ENCODE measurements at regions not wholly inside any gene's neighbourhood (a gene's known extent, or its start where the extent isn't known, plus 50 kb on each side); places are given as distances from the start of the nearest gene placed in this dataset.

DNA sequence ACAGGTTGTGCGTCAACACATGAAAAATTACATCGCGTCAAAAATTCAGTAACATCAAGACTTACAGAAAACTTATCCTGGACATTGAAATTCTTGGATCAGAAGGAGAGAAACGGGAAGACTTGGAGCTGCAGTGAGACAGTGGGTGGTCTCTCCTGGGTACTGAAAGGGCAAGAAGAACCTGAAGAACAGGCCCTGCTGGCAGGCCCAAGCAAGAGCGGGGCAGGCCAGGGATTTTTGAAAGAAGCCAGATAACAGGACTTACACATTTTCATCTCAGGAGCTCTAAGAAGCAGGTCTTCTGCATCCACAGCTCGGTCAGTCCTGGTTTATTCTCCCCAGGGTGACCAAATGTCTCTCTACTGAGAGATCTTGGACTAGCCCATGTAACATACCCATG, 466.5 kb upstream of the SOX5 start:
- H3K4me3 ChIP-seq (ENCODE audit: low read depth, low read length) = no peak overlapping the region
- H3K9me3 ChIP-seq (ENCODE audit: control insufficient read depth, insufficient read depth, low read length) = no peaks in the 10 kb centered on the region
- peaks cover 6% of the 10 kb centered on the region for H3K4me1 ChIP-seq (ENCODE audit: control insufficient read depth, insufficient read depth, low read length)
- no peaks in the 10 kb centered on the region for H3K27me3 ChIP-seq (ENCODE audit: control insufficient read depth, insufficient read depth, low read length)
- H3K9ac ChIP-seq (ENCODE audit: low read depth, low read length) = no peak overlapping the region
- H3K36me3 ChIP-seq (ENCODE audit: control insufficient read depth, insufficient read depth, low read length) = no peaks in the 10 kb centered on the region

DNA sequence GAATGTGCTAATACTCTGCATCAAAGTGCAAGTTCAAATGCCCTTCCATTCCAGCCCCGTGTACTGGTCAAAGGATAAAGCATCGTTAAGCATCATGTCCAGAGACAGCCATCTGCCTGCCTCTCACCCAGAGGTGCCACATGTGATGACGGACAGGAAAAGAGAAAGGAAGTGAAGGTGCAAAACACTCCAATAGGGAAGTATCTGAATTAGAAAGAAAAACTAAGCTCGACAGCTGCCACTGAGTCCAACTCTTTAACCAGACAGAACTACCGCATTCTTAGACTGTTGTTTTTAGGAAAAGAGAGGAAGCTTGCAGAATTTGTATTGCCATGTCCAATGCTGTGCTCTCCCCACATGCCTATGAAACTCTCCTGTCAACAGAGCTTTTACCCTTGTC, 465.0 kb upstream of the SOX5 start:
- Histone ChIP-seq H3K9ac (ENCODE audit: low read depth, low read length) (no peak overlapping the region), H3K4me1 (ENCODE audit: control insufficient read depth, insufficient read depth, low read length) (peaks cover 6% of the 10 kb centered on the region), H3K9me3 (ENCODE audit: control insufficient read depth, insufficient read depth, low read length) (no peaks in the 10 kb centered on the region), H3K4me3 (ENCODE audit: low read depth, low read length) (no peak overlapping the region), H3K36me3 (ENCODE audit: control insufficient read depth, insufficient read depth, low read length) (no peaks in the 10 kb centered on the region), H3K27me3 (ENCODE audit: control insufficient read depth, insufficient read depth, low read length) (no peaks in the 10 kb centered on the region)

DNA sequence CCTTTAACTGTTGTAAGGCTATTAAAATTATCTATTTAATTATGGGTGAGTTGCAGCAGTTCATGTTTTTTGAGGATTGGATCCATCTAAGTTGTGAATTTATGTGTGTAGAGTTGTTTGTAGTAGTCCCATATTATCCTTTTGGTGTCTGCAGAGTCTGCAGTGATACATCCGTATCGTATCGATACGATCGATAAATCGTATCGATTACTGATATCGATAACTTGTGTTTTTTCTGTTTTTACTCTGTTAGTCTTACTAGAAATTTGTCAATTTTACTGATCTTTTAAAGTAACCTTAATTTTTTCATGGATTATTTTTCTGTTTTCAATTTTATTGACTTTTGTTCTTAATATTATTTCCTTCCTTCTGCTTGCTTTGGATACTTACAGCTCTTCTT, 462.5 kb upstream of the SOX5 start:
- H3K36me3 ChIP-seq (ENCODE audit: control insufficient read depth, insufficient read depth, low read length) = no peaks in the 10 kb centered on the region
- peaks cover 6% of the 10 kb centered on the region for H3K4me1 ChIP-seq (ENCODE audit: control insufficient read depth, insufficient read depth, low read length)
- no peak overlapping the region for H3K4me3 ChIP-seq (ENCODE audit: low read depth, low read length)
- H3K9ac ChIP-seq (ENCODE audit: low read depth, low read length) = no peak overlapping the region
- H3K9me3 ChIP-seq (ENCODE audit: control insufficient read depth, insufficient read depth, low read length) = no peaks in the 10 kb centered on the region
- H3K27me3 ChIP-seq (ENCODE audit: control insufficient read depth, insufficient read depth, low read length) = no peaks in the 10 kb centered on the region

DNA sequence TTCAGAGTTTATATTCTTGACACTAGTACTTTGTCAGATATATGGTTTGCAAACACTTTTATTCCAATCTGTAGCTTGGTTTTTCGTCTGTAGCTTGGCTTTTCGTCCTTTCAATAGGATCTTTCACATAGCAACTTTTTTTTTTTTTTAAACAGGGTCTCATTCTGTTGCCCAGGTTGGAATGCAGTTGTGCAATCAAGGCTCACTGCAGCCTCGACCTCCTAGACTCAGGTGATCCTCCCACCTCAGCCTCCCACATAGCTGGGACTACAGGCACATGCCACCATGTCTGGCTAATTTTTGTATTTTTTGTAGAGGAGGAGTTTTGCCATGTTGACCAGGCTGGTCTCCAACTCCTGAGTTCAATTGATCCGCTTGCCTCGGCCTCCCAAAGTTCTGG, 460.4 kb upstream of the SOX5 start:
- H3K27me3 ChIP-seq (ENCODE audit: control insufficient read depth, insufficient read depth, low read length) = no peaks in the 10 kb centered on the region
- no peaks in the 10 kb centered on the region for H3K9me3 ChIP-seq (ENCODE audit: control insufficient read depth, insufficient read depth, low read length)
- H3K36me3 ChIP-seq (ENCODE audit: control insufficient read depth, insufficient read depth, low read length) = no peaks in the 10 kb centered on the region
- no peak overlapping the region for H3K4me3 ChIP-seq (ENCODE audit: low read depth, low read length)
- H3K9ac ChIP-seq (ENCODE audit: low read depth, low read length) = no peak overlapping the region
- peaks cover 6% of the 10 kb centered on the region for H3K4me1 ChIP-seq (ENCODE audit: control insufficient read depth, insufficient read depth, low read length)

DNA sequence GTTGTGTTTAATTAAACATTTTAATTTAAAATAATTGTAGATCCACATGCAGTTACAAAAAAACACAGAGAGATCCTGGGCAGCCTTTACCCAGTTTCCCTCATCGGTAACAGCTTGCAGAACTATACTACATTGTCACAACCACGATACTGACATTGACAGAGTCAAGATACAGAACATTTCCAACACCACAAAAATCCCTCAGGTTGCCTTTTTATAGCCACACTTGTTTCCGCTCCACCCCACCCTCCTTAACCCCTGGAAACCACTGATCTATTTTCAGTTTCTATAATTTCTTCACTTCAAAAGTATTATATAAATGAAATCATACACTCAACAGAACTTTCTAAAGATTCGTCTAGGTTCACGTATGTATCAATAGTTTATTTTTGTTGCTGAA, 458.8 kb upstream of the SOX5 start:
- Histone ChIP-seq H3K9me3 (ENCODE audit: control insufficient read depth, insufficient read depth, low read length) (no peaks in the 10 kb centered on the region), H3K4me3 (ENCODE audit: low read depth, low read length) (no peak overlapping the region), H3K9ac (ENCODE audit: low read depth, low read length) (no peak overlapping the region), H3K36me3 (ENCODE audit: control insufficient read depth, insufficient read depth, low read length) (no peaks in the 10 kb centered on the region), H3K27me3 (ENCODE audit: control insufficient read depth, insufficient read depth, low read length) (no peaks in the 10 kb centered on the region), H3K4me1 (ENCODE audit: control insufficient read depth, insufficient read depth, low read length) (peaks cover 3% of the 10 kb centered on the region)

DNA sequence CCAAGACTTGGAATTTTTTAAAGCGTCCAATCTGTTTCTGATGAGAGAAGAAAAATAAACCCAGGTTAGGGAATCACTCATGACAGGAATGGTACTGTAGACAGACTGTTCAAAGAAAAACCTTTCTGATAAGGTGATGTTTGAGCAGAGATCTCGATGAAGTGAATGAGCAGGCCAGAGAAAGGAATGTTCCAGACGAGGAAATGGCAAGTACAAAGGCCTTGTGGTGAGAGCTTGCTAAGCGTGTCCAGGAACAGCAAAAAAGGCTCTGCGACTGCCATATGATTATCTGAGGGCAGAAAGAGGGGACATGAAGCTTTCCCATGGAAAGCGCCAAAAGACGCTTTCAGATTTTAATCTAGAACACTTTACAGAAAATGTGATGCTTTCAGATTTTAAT, 458.4 kb upstream of the SOX5 start:
- Histone ChIP-seq H3K4me3 (ENCODE audit: low read depth, low read length) (no peak overlapping the region), H3K9ac (ENCODE audit: low read depth, low read length) (no peak overlapping the region), H3K9me3 (ENCODE audit: control insufficient read depth, insufficient read depth, low read length) (no peaks in the 10 kb centered on the region), H3K36me3 (ENCODE audit: control insufficient read depth, insufficient read depth, low read length) (no peaks in the 10 kb centered on the region), H3K4me1 (ENCODE audit: control insufficient read depth, insufficient read depth, low read length) (peaks cover 3% of the 10 kb centered on the region), H3K27me3 (ENCODE audit: control insufficient read depth, insufficient read depth, low read length) (no peaks in the 10 kb centered on the region)

DNA sequence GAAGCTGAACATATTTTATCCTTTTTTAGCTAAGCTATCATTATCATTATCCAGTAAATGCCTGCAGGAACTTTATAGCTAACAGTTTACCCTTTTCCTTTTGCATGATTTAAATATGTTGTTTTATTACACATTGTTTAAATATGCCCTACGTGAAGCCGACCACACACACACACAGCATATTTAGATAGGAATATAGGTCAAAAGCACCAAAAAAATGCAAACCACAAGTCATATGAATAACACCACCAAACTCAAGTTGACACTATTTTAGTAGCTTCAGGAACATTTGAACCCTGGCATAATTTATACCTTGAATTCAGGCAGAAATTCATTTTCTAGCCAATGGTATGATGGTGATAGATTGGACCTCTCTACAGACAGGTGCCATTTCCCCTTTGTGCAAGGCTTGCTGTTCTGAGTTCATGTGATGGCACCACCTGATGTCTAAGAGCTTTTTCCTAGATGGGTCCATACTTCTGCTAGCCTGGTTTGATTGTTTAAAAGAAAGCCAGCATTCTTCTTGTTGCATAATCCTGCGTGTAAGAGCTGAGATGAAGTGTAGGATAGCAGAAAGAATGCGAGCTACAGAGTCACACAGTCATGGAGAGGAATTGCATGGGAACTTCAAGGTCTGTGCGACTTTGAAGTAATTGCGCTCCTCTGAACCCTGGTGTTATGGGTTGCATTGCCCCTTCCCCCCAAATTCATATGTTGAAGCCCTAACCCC, 454.8 kb upstream of the SOX5 start:
- H3K9me3 ChIP-seq (ENCODE audit: control insufficient read depth, insufficient read depth, low read length) = no peaks in the 10 kb centered on the region
- no peaks in the 10 kb centered on the region for H3K27me3 ChIP-seq (ENCODE audit: control insufficient read depth, insufficient read depth, low read length)
- H3K9ac ChIP-seq (ENCODE audit: low read depth, low read length) = no peak overlapping the region
- H3K4me1 ChIP-seq (ENCODE audit: control insufficient read depth, insufficient read depth, low read length) = peaks cover 7% of the 10 kb centered on the region
- no peak overlapping the region for H3K4me3 ChIP-seq (ENCODE audit: low read depth, low read length)
- H3K36me3 ChIP-seq (ENCODE audit: control insufficient read depth, insufficient read depth, low read length) = no peaks in the 10 kb centered on the region

DNA sequence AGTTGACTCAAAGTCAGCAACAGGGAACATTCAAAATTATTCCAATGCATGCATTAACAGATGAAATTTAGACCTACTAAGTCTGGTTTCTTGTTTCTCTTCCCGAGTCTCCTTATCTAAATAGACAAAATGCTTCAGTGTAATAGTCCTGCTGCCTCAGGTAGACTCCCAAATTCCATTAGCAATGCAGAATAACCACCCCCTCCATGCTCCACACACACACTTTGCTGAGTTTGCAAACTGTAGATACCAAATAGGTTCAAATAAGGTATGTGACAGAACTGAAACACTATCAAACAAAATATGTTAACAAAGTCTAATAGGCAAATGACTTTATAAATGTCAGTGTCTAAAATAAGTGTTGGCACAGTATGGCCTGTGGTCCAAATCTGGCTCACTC, 451.1 kb upstream of the SOX5 start:
- H3K27me3 ChIP-seq (ENCODE audit: control insufficient read depth, insufficient read depth, low read length) = no peaks in the 10 kb centered on the region
- peaks cover 14% of the 10 kb centered on the region for H3K4me1 ChIP-seq (ENCODE audit: control insufficient read depth, insufficient read depth, low read length)
- H3K9me3 ChIP-seq (ENCODE audit: control insufficient read depth, insufficient read depth, low read length) = no peaks in the 10 kb centered on the region
- no peak overlapping the region for H3K4me3 ChIP-seq (ENCODE audit: low read depth, low read length)
- H3K36me3 ChIP-seq (ENCODE audit: control insufficient read depth, insufficient read depth, low read length) = no peaks in the 10 kb centered on the region
- H3K9ac ChIP-seq (ENCODE audit: low read depth, low read length) = no peak overlapping the region

DNA sequence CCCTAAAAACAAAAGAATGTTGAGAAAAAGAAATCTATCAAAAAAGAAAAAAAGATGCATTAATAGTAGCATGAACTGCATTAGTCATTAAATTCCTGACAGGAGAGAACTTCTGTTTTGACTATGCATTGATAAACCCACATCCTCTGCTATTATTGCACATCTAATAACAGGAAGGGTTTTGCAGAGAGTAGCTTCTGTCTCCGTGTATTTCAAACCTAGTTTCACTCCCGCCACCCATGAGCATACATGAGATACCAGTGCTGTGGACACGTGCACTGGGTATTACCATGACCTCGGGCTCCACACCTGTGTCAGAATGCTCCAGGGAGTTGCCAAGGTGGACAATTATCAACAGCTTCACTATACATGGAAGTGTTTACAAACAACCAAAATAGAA, 449.1 kb upstream of the SOX5 start:
- H3K4me3 ChIP-seq (ENCODE audit: low read depth, low read length) = no peak overlapping the region
- no peaks in the 10 kb centered on the region for H3K36me3 ChIP-seq (ENCODE audit: control insufficient read depth, insufficient read depth, low read length)
- H3K27me3 ChIP-seq (ENCODE audit: control insufficient read depth, insufficient read depth, low read length) = no peaks in the 10 kb centered on the region
- no peaks in the 10 kb centered on the region for H3K9me3 ChIP-seq (ENCODE audit: control insufficient read depth, insufficient read depth, low read length)
- peaks cover 11% of the 10 kb centered on the region for H3K4me1 ChIP-seq (ENCODE audit: control insufficient read depth, insufficient read depth, low read length)
- H3K9ac ChIP-seq (ENCODE audit: low read depth, low read length) = no peak overlapping the region

DNA sequence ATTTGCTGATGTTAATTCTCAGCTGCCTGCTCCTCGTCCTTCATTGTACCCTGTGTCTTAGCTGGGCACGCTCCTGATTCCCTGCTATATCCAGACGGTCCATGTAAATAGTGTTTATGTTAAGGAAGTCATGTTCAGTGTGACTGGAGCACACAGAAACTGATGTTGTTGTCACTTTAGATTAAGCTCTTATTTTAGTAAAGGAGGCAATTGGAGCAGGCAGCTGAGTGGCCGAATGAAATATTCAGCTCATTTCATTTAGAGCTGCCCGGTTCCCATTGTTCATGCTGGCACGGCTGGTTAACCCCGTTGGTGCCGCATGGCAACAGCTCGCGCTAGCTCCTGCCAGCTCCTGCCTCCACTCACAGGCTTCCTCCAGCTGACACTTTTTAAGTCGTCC, 446.8 kb upstream of the SOX5 start:
- Histone ChIP-seq H3K4me1 (ENCODE audit: control insufficient read depth, insufficient read depth, low read length) (peaks cover 11% of the 10 kb centered on the region), H3K4me3 (ENCODE audit: low read depth, low read length) (no peak overlapping the region), H3K9me3 (ENCODE audit: control insufficient read depth, insufficient read depth, low read length) (no peaks in the 10 kb centered on the region), H3K36me3 (ENCODE audit: control insufficient read depth, insufficient read depth, low read length) (no peaks in the 10 kb centered on the region), H3K27me3 (ENCODE audit: control insufficient read depth, insufficient read depth, low read length) (no peaks in the 10 kb centered on the region), H3K9ac (ENCODE audit: low read depth, low read length) (no peak overlapping the region)

DNA sequence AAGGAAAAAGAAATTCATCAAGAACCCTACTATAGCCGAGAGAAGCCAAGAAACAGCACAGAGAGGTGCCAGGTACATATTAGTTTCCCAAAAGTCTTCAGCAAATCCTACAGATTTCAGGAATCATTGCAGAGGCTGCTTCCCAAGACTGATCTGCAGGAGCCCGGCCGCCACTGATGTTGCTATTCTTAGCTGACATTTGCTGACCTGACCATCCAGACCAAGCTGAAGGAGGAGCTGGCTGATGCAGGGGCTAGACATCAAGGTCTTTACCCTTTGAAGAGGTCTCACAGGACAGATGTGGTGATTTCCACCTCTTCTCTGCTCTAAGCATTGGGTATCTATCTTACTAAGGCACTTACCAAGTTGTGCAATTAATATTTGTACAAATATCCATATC, 444.8 kb upstream of the SOX5 start:
- H3K36me3 ChIP-seq (ENCODE audit: control insufficient read depth, insufficient read depth, low read length) = no peaks in the 10 kb centered on the region
- H3K9me3 ChIP-seq (ENCODE audit: control insufficient read depth, insufficient read depth, low read length) = no peaks in the 10 kb centered on the region

DNA sequence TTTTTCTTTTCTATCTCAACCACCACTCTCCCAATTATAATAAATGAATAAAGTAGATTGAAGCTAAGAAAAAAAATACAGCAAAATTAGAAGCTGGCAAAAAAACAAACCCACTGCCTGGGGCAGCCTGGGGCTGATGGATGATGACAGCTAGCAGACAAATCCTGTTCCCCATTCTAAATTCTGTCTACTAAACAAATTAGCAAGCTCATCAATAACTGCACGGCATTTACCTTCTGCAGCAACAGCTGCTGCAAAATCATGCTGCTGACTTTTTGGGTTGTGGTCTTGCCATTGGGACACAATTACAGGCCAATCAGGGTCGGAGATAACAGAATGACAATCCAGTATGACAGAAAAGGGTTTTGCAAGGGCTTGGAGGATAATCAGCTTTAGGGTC, 443.6 kb upstream of the SOX5 start:
- no peak overlapping the region for H3K9ac ChIP-seq (ENCODE audit: low read depth, low read length)
- no peaks in the 10 kb centered on the region for H3K27me3 ChIP-seq (ENCODE audit: control insufficient read depth, insufficient read depth, low read length)
- peaks cover 6% of the 10 kb centered on the region for H3K4me1 ChIP-seq (ENCODE audit: control insufficient read depth, insufficient read depth, low read length)
- H3K36me3 ChIP-seq (ENCODE audit: control insufficient read depth, insufficient read depth, low read length) = no peaks in the 10 kb centered on the region
- no peak overlapping the region for H3K4me3 ChIP-seq (ENCODE audit: low read depth, low read length)
- no peaks in the 10 kb centered on the region for H3K9me3 ChIP-seq (ENCODE audit: control insufficient read depth, insufficient read depth, low read length)

More for the DNA sequence above, 444.8 kb upstream of the SOX5 start:
- peaks cover 6% of the 10 kb centered on the region for H3K4me1 ChIP-seq (ENCODE audit: control insufficient read depth, insufficient read depth, low read length)
- H3K9ac ChIP-seq (ENCODE audit: low read depth, low read length) = no peak overlapping the region
- H3K27me3 ChIP-seq (ENCODE audit: control insufficient read depth, insufficient read depth, low read length) = no peaks in the 10 kb centered on the region
- H3K4me3 ChIP-seq (ENCODE audit: low read depth, low read length) = no peak overlapping the region
